T-helper 1 cell (primary cell): ENCODE measurements at regions not wholly inside any gene's neighbourhood (a gene's known extent, or its start where the extent isn't known, plus 50 kb on each side); places are given as distances from the start of the nearest gene placed in this dataset.
A peak's percentile ranks its signal among the peaks of the same experiment; 100 is the strongest.

Source experiments
- DNase-seq, 5 donors: peaks; one replicate each; pipeline ENCODE4 v3.0.0-alpha.2; 2012 to 2020

GRCh38 chr10:62749093-62749683, 55.3 kb upstream of the ADO start:
- peak in 1 of 5 donors; percentile 18 for DNase-seq
